ENCODE measurements at regions not wholly inside any gene's neighbourhood (a gene's known extent, or its start where the extent isn't known, plus 50 kb on each side); places are given as distances from the start of the nearest gene placed in this dataset.
"Not testable (repeated sequence)": the region's sequence is repeated elsewhere in the genome, so short reads cannot be mapped to it uniquely, and the experiment has no call there.

DNA sequence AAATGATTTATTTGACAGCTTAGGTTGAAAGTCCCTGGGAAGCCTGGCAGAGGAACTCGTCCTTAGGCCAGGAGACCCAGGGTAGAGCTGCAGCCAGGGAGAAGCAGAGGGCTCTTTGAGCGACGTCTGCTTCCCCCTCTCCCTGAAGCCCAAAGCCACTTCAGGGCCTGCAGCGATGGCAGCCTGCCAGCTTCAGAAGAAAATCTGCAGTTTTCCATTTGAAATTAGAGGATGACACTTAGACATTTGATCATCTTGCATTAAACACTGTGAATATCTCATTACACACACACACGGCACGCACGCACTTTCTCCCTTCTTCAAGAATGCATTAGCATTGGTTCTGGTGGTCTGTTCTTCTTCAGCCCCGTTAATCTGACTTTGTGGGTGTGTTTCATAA, 96.5 kb downstream of the PLEKHG1 start:
- TF ChIP-seq, protein P1, sequence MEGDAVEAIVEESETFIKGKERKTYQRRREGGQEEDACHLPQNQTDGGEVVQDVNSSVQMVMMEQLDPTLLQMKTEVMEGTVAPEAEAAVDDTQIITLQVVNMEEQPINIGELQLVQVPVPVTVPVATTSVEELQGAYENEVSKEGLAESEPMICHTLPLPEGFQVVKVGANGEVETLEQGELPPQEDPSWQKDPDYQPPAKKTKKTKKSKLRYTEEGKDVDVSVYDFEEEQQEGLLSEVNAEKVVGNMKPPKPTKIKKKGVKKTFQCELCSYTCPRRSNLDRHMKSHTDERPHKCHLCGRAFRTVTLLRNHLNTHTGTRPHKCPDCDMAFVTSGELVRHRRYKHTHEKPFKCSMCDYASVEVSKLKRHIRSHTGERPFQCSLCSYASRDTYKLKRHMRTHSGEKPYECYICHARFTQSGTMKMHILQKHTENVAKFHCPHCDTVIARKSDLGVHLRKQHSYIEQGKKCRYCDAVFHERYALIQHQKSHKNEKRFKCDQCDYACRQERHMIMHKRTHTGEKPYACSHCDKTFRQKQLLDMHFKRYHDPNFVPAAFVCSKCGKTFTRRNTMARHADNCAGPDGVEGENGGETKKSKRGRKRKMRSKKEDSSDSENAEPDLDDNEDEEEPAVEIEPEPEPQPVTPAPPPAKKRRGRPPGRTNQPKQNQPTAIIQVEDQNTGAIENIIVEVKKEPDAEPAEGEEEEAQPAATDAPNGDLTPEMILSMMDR (IDR thresholded peaks at IDR 0.05): no peak
- H3K27ac ChIP-seq: no peak overlapping the region
- no peak overlapping the region for H3K4me3 ChIP-seq
- DNase-seq (ENCODE audit: low spot score): no peak

DNA sequence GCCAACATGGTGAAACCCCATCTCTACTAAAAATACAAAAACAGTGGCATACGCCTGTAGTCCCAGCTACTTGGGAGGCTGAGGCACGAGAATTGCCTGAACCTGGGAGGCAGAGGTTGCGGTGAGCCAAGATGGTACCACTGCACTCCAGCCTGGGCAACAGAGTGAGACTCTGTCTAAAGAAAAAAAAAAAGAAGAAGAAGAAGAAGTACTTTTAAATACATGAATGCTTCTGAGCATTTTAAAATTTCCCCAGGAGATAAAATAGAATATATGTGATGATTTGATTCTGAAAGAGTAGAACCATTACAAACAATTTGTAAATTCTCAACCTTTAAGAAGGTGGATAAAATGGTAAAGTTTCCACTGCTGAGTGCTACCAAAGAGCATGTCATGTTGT, 97.2 kb downstream of the PLEKHG1 start:
- H3K4me3 ChIP-seq; H3K27ac ChIP-seq; DNase-seq (ENCODE audit: low spot score): not testable (repeated sequence)

DNA sequence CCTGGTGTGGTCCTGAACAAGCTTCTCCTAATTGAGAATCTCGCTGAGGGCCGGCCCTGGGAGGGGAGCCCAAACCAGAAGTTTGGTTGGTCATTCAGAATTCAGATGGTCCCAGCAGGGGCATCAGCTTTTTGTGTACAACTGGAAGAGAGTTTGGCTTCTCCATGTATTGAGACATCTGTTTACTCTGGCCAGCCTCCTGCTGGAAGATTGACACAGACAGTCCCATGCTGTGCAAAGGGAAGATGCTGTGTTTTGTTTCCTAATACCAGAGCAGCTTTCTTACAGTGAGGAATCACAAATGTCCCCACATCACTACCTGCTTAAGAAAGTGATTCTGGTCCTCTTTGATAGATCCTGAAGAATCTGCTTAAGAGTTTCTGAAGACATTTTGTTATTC, 97.8 kb downstream of the PLEKHG1 start:
- no peak for DNase-seq (ENCODE audit: low spot score)
- H3K4me3 ChIP-seq: no peak overlapping the region
- no peak overlapping the region for H3K27ac ChIP-seq
- TF ChIP-seq, protein P1 (IDR thresholded peaks at IDR 0.05): no peak

DNA sequence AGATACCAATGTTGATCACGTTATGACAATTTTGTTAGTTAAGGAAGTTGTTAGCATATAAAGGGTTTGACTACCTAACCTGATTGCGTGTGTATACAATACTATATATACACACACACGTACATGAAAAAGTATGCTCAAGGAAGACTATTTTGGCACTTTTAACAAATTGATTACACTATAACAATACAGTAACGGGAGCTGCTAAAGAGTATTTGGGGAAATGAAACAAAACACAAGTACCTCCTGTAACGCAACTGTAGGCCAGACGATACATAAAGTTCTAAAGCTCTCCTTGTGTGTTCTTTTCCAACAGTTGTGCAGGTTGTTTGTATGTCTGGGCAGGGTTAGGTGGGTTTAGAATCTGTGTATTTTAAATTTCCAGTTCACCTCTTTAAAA, 98.7 kb downstream of the PLEKHG1 start:
- Histone ChIP-seq H3K4me3 (no peak overlapping the region), H3K27ac (no peak overlapping the region)
- TF ChIP-seq, protein P1 (IDR thresholded peaks at IDR 0.05): no peak
- no peak for DNase-seq (ENCODE audit: low spot score)

DNA sequence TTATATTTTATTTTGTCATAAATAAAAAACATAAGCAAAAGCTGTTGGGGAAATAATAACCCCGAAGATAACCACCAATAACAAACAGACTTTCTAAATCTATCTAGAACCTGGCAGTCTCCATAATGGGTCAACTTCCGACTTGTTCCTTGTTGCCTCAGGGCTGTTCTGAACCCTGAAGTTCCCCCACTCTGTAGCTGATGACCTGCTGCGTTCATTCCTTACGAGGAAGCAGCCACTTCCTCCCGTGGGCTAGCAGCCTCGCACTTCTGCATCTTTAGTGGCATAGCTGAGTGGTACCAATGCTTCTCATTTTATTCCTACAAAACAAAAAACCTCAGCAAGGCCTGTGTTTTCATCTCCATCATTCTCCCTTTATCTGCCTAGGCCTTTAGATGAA, 103.0 kb downstream of the PLEKHG1 start:
- Histone ChIP-seq H3K27ac (no peak overlapping the region), H3K4me3 (no peak overlapping the region)
- TF ChIP-seq, protein P1 (IDR thresholded peaks at IDR 0.05): no peak
- DNase-seq (ENCODE audit: low spot score): no peak

DNA sequence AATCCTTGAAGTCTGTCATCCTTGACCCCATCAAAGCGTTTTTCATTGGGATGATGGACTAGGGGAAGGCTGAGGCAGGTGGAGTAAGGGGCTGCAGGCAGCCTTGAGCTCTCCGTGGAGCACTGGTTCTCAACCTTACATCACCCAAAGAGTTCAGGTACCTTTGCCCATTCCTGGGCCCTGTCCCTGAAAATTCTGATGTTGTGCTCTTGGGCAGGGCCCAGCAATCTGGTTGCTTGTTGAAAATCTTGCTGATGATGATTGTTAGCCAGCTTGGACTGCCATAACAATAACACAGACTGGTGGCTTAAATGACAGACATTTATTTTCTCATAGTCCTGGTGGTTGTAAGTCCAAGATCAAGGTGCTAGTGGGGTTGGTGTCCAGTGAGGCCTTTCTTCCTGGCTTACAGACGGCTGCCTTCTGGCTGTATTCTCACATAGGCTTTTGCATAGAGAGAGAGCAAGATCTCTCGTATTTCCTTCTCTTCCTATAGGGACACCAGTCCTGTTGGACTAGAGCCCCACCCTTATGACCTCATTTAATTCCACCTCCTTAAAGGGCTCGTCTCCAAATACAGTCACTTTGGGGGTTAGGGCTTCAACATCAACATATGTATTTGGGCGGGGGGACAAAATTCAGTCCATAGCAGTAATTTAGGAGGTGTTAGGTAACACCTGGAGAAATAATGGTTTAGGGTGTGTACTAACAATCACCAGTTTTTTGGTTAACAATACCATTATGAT, 104.9 kb downstream of the PLEKHG1 start:
- no peak overlapping the region for H3K4me3 ChIP-seq
- TF ChIP-seq, protein P1 (IDR thresholded peaks at IDR 0.05): no peak
- no peak overlapping the region for H3K27ac ChIP-seq
- DNase-seq (ENCODE audit: low spot score): no peak

DNA sequence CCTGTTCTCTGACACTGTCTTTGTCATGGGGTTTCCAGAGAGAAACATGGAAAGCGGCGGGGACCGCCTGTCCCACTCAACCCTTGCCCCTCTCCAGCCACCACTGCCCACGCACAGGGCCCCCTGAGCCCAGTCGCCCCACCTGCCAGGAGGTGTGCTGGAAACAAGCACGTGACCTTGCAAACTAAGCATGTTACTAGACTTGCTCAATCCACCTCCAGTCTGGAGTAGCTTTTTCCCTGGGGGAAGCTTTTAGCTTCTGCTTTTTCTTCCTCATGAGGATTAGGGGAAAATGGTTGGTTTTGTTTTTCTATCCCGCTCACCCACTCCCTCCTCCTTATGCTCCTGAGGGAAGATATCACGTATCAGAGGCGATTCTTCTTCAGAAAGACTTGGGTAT, 105.7 kb downstream of the PLEKHG1 start:
- H3K27ac ChIP-seq: no peak overlapping the region
- TF ChIP-seq, protein P1 (IDR thresholded peaks at IDR 0.05): no peak
- no peak for DNase-seq (ENCODE audit: low spot score)
- no peak overlapping the region for H3K4me3 ChIP-seq
